SK-N-SH (cell line): ENCODE measurements at regions not wholly inside any gene's neighbourhood (a gene's known extent, or its start where the extent isn't known, plus 50 kb on each side); places are given as distances from the start of the nearest gene placed in this dataset.

Experiments
- CTCF ChIA-PET: fragments of 300-600, 350-600 bp; formaldehyde crosslinking; extraction: SDS; loops from one replicate; lab custom pipeline; 2021; lab: Yijun Ruan, JAX
- POLR2A ChIA-PET: fragments of 350-600 bp; sonication (Branson Sonifier 250); formaldehyde crosslinking; extraction: SDS; loops from one replicate; lab custom pipeline; 2020; ENCODE audit warnings: antibody characterized with exemption, inconsistent platforms; lab: Yijun Ruan, JAX
- DNase-seq: peaks from one replicate; pipeline ENCODE4 v3.0.0; 2012
- H2AFZ ChIP-seq: fragments of 200-600 bp; sonication (generic); 2 replicates; pipeline ENCODE4 v1.8.1; 2016; ENCODE audit warnings: antibody characterized with exemption, mild to moderate bottlenecking, low read depth
- H3F3A ChIP-seq: fragments of 200-600 bp; sonication (generic); replicated peaks from 2 replicates; pipeline ENCODE3; 2016; ENCODE audit warnings: antibody characterized with exemption, mild to moderate bottlenecking; ENCODE audit not compliant: insufficient read depth
- H3K27ac ChIP-seq, 2 experiments: fragments of 200-500 bp in 1 of 2; fragments of 200-600 bp in 1 of 2; sonication (Bioruptor generic) in 1 of 2; sonication (generic), shearing (Covaris generic) in 1 of 2; 2 replicates each; pipeline versions ENCODE4 v1.5.1 to v1.6.1; 2014 to 2016; ENCODE audit warnings: low read depth in 2 of 2, inconsistent platforms in 1 of 2, low read length in 1 of 2, mild to moderate bottlenecking in 1 of 2, mixed read lengths in 1 of 2
- H3K27me3 ChIP-seq: fragments of 200-600 bp; sonication (generic), shearing (Covaris generic); 2 replicates; pipeline ENCODE4 v1.6.1; 2016; ENCODE audit warnings: mixed run types; ENCODE audit not compliant: insufficient read depth
- H3K36me3 ChIP-seq, 2 experiments: fragments of 200-500 bp in 1 of 2; fragments of 200-600 bp in 1 of 2; sonication (Bioruptor generic) in 1 of 2; sonication (generic) in 1 of 2; replicated peaks in 1 of 2; 2 replicates each; pipeline versions ENCODE3 to v1.5.1; 2014 to 2016; ENCODE audit warnings: low read length in 1 of 2, mild to moderate bottlenecking in 1 of 2; ENCODE audit not compliant: insufficient read depth in 2 of 2, control insufficient read depth in 1 of 2
- H3K4me1 ChIP-seq, 2 experiments: fragments of 200-500 bp in 1 of 2; fragments of 200-600 bp in 1 of 2; sonication (Bioruptor generic) in 1 of 2; sonication (generic), shearing (Covaris generic) in 1 of 2; 2 replicates each; pipeline versions ENCODE4 v1.5.1 to v1.6.1; 2014 to 2016; ENCODE audit warnings: low read depth in 1 of 2, low read length in 1 of 2, mixed run types in 1 of 2; ENCODE audit not compliant: insufficient read depth in 2 of 2, control insufficient read depth in 1 of 2
- H3K4me2 ChIP-seq: fragments of 200-600 bp; sonication (generic), shearing (Covaris generic); 2 replicates; pipeline ENCODE4 v1.6.1; 2017; ENCODE audit warnings: mixed run types
- H3K4me3 ChIP-seq, 2 experiments: fragments of 200-500 bp in 1 of 2; fragments of 200-600 bp in 1 of 2; sonication (Bioruptor generic) in 1 of 2; sonication (generic), shearing (Covaris generic) in 1 of 2; 2 replicates each; pipeline versions ENCODE4 v1.5.1 to v1.8.1; 2014 to 2016; ENCODE audit warnings: low read depth in 2 of 2, inconsistent platforms in 1 of 2, low read length in 1 of 2, mild to moderate bottlenecking in 1 of 2, mixed read lengths in 1 of 2, moderate library complexity in 1 of 2
- H3K79me2 ChIP-seq: fragments of 200-600 bp; sonication (generic); 2 replicates; pipeline ENCODE4 v1.8.1; 2017; ENCODE audit warnings: mild to moderate bottlenecking; ENCODE audit not compliant: insufficient read depth
- H3K9ac ChIP-seq: fragments of 200-600 bp; sonication (generic); 2 replicates; pipeline ENCODE4 v1.6.1; 2017; ENCODE audit warnings: mixed run types
- H3K9me2 ChIP-seq: fragments of 200-600 bp; sonication (generic); 2 replicates; pipeline ENCODE4 v1.6.1; 2017; ENCODE audit warnings: mixed run types
- H3K9me3 ChIP-seq: fragments of 200-600 bp; sonication (generic); 2 replicates; pipeline ENCODE4 v1.6.1; 2017; ENCODE audit warnings: mixed run types, mild to moderate bottlenecking, moderate library complexity
- H4K20me1 ChIP-seq: fragments of 200-600 bp; sonication (generic); 2 replicates; pipeline ENCODE4 v1.6.1; 2017; ENCODE audit warnings: mild to moderate bottlenecking, mixed run types; ENCODE audit not compliant: insufficient read depth
- EP300 ChIP-seq, 2 experiments: IDR thresholded peaks; 2 replicates each; pipeline versions ENCODE4 v1.4.0 to v1.6.1; 2012; ENCODE audit warnings: borderline replicate concordance in 1 of 2, low read depth in 1 of 2, low read length in 1 of 2
- FOSL2 ChIP-seq: IDR thresholded peaks from 2 replicates; pipeline ENCODE4 v1.4.0; 2012; ENCODE audit warnings: low read depth, mild to moderate bottlenecking, moderate library complexity, borderline replicate concordance
- FOXM1 ChIP-seq: IDR thresholded peaks from 2 replicates; pipeline ENCODE4 v1.4.0; 2012; ENCODE audit warnings: low read depth, mild to moderate bottlenecking
- GABPA ChIP-seq: IDR thresholded peaks from 2 replicates; pipeline ENCODE4 v1.4.0; 2012; ENCODE audit warnings: low read depth, mild to moderate bottlenecking
- MXI1 ChIP-seq: IDR thresholded peaks from 2 replicates; pipeline ENCODE4 v1.6.1; 2012; ENCODE audit warnings: mild to moderate bottlenecking, low read depth, low read length, improper control_type of control experiment
- RCOR1 ChIP-seq: fragments of 150-350 bp; IDR thresholded peaks from 2 replicates; pipeline ENCODE4 v1.6.1; 2017; ENCODE audit warnings: antibody characterized with exemption, low read length
- RFX5 ChIP-seq: IDR thresholded peaks from 2 replicates; pipeline ENCODE4 v1.6.1; 2012; ENCODE audit warnings: mild to moderate bottlenecking, improper control_type of control experiment, low read length
- SMC3 ChIP-seq: IDR thresholded peaks from 2 replicates; pipeline ENCODE4 v1.6.1; 2012; ENCODE audit warnings: low read depth, low read length, improper control_type of control experiment
- TEAD4 ChIP-seq: IDR thresholded peaks from 2 replicates; pipeline ENCODE4 v1.4.0; 2012; ENCODE audit warnings: mild to moderate bottlenecking, borderline replicate concordance; ENCODE audit not compliant: insufficient read depth
- YY1 ChIP-seq: IDR thresholded peaks from 2 replicates; pipeline ENCODE4 v1.4.0; 2012; ENCODE audit warnings: low read depth, mild to moderate bottlenecking
- WGBS: methylation state at CpG from one replicate; pipeline ENCODE4 v1.1.6; 2017; ENCODE audit warnings: low lambda C conversion rate; 5-methylcytosine and 5-hydroxymethylcytosine counted together
- TF ChIP-seq, protein P1 (sequence below): IDR thresholded peaks from 2 replicates; pipeline ENCODE4; 2012
- TF ChIP-seq, protein P2 (sequence below): IDR thresholded peaks from 2 replicates; pipeline ENCODE4 v1.4.0; 2012; ENCODE audit warnings: low read depth, borderline replicate concordance
- TF ChIP-seq, protein P3 (sequence below): IDR thresholded peaks from 2 replicates; pipeline ENCODE4 v1.6.1; 2012; ENCODE audit warnings: mild to moderate bottlenecking, low read depth, low read length, moderate library complexity
- TF ChIP-seq, protein P4 (sequence below): IDR thresholded peaks from 2 replicates; pipeline ENCODE4 v1.4.0; 2012; ENCODE audit warnings: low read depth

DNA sequence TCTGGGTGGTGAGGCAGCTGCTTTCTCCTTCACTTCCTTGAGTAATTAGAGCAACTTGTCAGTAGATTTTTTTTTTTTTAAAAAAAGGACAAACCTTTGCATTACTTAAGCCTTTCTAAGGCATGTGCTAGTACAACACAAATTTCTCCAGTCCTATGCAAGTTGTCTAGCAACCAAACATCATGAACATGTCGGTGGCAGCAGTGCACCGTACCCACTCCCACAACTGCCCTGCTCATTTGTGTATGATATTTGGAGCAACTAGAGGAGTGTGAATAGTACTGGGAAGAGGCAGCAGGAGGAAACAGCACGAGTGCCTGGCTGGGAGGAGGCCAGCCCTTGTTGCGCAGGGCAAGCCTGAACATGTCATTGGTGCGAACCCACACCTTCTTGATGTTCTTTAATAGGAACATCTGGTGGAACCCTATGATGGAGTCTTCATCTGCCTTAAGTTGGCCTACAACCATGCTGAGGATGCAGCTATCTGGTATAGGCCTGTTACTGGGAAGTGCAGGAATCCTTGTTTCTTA is 238.3 kb downstream of the TDRD15 start:
- WGBS, result 30% methylated on average over 5 of the region's 5 CpGs
- Histone ChIP-seq H3K9ac (no peak overlapping the region), H4K20me1 (no peaks in the 10 kb centered on the region), H3K9me3 (no peaks in the 10 kb centered on the region; the same call in 1 of the 2 replicates), H3K4me3 (no peak overlapping the region), H3K36me3 (no peaks in the 10 kb centered on the region), H2AFZ (no peak overlapping the region), H3K27me3 (no peaks in the 10 kb centered on the region), H3F3A (no peaks in the 10 kb centered on the region), H3K4me2 (no peak overlapping the region), H3K9me2 (no peaks in the 10 kb centered on the region)
- POLR2A ChIA-PET, result no interaction called here
- CTCF ChIA-PET, result interaction anchor here (4.2 kb wide), 1 partner anchor 10 kb away, joined by 17 read pairs; no protein-coding TSS in a partner anchor
- TF ChIP-seq EP300 (IDR thresholded peaks at IDR 0.05; ENCODE audit: borderline replicate concordance in 1 of 2, low read depth in 1 of 2, low read length in 1 of 2) (no peak), FOSL2 (no peak), SMC3 (no peak), YY1 (no peak), FOXM1 (no peak), GABPA (no peak), TEAD4 (no peak), RCOR1 (no peak), MXI1 (no peak), RFX5 (no peak)
- TF ChIP-seq, protein P1, sequence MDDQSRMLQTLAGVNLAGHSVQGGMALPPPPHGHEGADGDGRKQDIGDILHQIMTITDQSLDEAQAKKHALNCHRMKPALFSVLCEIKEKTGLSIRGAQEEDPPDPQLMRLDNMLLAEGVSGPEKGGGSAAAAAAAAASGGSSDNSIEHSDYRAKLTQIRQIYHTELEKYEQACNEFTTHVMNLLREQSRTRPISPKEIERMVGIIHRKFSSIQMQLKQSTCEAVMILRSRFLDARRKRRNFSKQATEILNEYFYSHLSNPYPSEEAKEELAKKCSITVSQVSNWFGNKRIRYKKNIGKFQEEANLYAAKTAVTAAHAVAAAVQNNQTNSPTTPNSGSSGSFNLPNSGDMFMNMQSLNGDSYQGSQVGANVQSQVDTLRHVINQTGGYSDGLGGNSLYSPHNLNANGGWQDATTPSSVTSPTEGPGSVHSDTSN, result no peak
- TF ChIP-seq, protein P2, sequence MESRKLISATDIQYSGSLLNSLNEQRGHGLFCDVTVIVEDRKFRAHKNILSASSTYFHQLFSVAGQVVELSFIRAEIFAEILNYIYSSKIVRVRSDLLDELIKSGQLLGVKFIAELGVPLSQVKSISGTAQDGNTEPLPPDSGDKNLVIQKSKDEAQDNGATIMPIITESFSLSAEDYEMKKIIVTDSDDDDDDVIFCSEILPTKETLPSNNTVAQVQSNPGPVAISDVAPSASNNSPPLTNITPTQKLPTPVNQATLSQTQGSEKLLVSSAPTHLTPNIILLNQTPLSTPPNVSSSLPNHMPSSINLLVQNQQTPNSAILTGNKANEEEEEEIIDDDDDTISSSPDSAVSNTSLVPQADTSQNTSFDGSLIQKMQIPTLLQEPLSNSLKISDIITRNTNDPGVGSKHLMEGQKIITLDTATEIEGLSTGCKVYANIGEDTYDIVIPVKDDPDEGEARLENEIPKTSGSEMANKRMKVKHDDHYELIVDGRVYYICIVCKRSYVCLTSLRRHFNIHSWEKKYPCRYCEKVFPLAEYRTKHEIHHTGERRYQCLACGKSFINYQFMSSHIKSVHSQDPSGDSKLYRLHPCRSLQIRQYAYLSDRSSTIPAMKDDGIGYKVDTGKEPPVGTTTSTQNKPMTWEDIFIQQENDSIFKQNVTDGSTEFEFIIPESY, result no peak
- TF ChIP-seq, protein P3, sequence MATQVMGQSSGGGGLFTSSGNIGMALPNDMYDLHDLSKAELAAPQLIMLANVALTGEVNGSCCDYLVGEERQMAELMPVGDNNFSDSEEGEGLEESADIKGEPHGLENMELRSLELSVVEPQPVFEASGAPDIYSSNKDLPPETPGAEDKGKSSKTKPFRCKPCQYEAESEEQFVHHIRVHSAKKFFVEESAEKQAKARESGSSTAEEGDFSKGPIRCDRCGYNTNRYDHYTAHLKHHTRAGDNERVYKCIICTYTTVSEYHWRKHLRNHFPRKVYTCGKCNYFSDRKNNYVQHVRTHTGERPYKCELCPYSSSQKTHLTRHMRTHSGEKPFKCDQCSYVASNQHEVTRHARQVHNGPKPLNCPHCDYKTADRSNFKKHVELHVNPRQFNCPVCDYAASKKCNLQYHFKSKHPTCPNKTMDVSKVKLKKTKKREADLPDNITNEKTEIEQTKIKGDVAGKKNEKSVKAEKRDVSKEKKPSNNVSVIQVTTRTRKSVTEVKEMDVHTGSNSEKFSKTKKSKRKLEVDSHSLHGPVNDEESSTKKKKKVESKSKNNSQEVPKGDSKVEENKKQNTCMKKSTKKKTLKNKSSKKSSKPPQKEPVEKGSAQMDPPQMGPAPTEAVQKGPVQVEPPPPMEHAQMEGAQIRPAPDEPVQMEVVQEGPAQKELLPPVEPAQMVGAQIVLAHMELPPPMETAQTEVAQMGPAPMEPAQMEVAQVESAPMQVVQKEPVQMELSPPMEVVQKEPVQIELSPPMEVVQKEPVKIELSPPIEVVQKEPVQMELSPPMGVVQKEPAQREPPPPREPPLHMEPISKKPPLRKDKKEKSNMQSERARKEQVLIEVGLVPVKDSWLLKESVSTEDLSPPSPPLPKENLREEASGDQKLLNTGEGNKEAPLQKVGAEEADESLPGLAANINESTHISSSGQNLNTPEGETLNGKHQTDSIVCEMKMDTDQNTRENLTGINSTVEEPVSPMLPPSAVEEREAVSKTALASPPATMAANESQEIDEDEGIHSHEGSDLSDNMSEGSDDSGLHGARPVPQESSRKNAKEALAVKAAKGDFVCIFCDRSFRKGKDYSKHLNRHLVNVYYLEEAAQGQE, result no peak
- TF ChIP-seq, protein P4, sequence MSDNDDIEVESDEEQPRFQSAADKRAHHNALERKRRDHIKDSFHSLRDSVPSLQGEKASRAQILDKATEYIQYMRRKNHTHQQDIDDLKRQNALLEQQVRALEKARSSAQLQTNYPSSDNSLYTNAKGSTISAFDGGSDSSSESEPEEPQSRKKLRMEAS, result no peak
- TF ChIP-seq, all 33 proteins: peak for 0
- no peaks in the 10 kb centered on the region for H3K79me2 ChIP-seq
- H3K4me1 ChIP-seq, result no peaks in the 10 kb centered on the region; a peak in 2 of 4 replicates
- no peak for DNase-seq
- H3K27ac ChIP-seq, result no peak overlapping the region
